ENCODE measurements at regions not wholly inside any gene's neighbourhood (a gene's known extent, or its start where the extent isn't known, plus 50 kb on each side); places are given as distances from the start of the nearest gene placed in this dataset.

DNA sequence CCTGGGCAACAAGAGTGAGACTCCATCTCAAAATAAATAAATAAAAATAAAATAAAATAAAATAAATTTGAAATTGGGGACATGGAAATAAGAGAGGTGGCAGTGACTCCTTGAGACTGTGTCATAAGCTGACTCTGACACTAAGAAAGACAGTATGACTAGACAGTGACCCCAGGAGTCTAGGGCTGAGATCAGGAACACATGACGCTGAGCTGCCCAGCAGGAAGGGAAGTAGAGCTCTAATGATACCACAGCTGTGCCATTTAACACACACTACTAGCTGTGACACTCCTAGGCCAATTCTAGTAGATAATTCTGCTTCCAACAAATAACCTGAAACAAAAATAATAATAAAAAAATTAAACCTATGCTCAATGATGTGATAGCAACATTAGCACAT lies 293.0 kb downstream of the SEC61B start:
- Histone ChIP-seq H3K4me1 (no peaks in the 10 kb centered on the region), H3K27me3 (no peaks in the 10 kb centered on the region), H3K27ac (no peak overlapping the region), H3K9me3 (no peaks in the 10 kb centered on the region), H3K36me3 (no peaks in the 10 kb centered on the region), H3K4me3 (no peak overlapping the region)
- TF ChIP-seq, protein P1, sequence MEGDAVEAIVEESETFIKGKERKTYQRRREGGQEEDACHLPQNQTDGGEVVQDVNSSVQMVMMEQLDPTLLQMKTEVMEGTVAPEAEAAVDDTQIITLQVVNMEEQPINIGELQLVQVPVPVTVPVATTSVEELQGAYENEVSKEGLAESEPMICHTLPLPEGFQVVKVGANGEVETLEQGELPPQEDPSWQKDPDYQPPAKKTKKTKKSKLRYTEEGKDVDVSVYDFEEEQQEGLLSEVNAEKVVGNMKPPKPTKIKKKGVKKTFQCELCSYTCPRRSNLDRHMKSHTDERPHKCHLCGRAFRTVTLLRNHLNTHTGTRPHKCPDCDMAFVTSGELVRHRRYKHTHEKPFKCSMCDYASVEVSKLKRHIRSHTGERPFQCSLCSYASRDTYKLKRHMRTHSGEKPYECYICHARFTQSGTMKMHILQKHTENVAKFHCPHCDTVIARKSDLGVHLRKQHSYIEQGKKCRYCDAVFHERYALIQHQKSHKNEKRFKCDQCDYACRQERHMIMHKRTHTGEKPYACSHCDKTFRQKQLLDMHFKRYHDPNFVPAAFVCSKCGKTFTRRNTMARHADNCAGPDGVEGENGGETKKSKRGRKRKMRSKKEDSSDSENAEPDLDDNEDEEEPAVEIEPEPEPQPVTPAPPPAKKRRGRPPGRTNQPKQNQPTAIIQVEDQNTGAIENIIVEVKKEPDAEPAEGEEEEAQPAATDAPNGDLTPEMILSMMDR (IDR thresholded peaks at IDR 0.05): no peak
- no peak for DNase-seq
- intact Hi-C loops (cut with DNase I; ENCODE audit: low total_unique reads): no loop called here

DNA sequence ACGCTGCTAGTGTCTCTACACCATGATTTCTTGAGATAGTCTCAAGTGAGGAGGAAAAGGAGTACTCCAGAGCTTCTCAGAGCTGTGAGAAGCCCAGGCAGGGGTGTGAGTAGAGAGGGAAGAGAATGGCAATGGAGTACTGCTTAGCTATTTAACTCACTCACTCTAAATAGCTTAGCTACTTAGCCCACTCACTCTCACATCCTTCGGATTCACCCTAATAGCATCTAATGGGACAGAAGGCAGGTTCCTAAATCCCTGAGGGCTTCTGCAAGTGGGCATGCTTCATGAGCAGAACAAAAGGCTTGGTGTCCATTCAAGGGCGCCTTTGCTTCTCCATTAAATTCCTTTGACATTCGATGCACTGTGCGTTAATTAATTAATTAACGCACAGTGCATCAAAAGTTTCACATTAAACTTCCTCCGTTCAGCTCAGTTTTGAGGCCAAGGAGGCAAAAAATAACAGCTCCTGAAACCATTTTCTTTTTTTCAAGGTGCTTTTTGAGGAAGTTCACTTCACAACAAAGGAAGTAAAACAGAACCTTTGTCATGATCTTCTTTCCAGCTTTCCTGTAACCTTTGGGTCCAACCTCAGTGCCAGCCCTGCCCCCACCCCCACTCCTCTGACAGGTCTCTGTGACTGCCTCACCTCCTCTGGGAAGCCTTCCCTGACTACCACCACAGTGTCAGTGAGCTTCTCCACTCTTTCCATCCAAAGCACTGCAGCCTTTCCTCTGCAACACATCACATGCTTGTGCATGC lies 294.0 kb downstream of the SEC61B start:
- no peaks in the 10 kb centered on the region for H3K36me3 ChIP-seq
- intact Hi-C loops (cut with DNase I; ENCODE audit: low total_unique reads): no loop called here
- DNase-seq: no peak
- H3K4me3 ChIP-seq: no peak overlapping the region
- H3K27me3 ChIP-seq: no peaks in the 10 kb centered on the region
- H3K9me3 ChIP-seq: no peaks in the 10 kb centered on the region
- no peak overlapping the region for H3K27ac ChIP-seq
- TF ChIP-seq, protein P1 (IDR thresholded peaks at IDR 0.05): no peak
- no peaks in the 10 kb centered on the region for H3K4me1 ChIP-seq

DNA sequence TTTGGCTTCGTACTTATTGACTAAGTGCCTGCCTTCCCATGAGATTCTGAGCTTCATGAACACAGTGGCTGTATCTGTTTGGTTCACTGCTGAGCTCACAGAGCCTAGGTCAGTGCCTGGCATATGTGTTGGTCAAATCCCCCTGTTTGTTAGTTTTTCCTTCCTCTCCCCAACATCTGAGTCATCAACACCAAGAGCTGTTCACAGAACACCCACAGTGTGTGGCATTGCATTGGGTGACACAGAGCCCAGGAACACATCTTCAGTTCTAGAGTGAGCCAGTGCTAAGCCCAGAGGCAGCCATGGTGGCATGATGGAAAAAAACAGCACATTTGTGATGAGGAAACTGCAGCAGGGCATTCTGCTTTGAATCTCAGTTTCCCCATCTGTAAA lies 294.6 kb downstream of the SEC61B start:
- Histone ChIP-seq H3K27me3 (no peaks in the 10 kb centered on the region), H3K9me3 (no peaks in the 10 kb centered on the region), H3K27ac (no peak overlapping the region), H3K4me3 (no peak overlapping the region), H3K36me3 (no peaks in the 10 kb centered on the region), H3K4me1 (no peaks in the 10 kb centered on the region)
- no peak for DNase-seq
- TF ChIP-seq, protein P1 (IDR thresholded peaks at IDR 0.05): no peak
- intact Hi-C loops (cut with DNase I; ENCODE audit: low total_unique reads): no loop called here

DNA sequence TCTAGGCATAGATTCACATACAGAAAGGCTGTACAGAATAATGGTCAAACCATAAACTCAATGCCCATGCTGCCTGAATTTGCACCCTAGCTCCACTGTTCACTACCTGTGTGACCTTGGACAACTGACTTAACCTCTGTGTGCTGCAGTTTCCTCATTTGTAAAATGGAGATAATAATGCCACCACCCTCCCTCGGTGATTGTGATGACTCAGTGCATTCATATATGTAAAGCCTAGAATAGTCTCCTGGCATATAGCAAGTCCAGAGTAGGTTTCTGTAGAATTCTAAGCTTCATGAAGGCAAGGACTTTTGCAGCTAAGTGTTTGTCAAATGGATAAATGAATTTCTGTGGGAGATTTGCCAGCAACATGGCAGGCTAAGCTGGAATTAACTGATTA lies 297.8 kb upstream of the NR4A3 start:
- Histone ChIP-seq H3K4me1 (no peaks in the 10 kb centered on the region), H3K4me3 (no peak overlapping the region), H3K27ac (no peak overlapping the region), H3K9me3 (no peaks in the 10 kb centered on the region), H3K36me3 (no peaks in the 10 kb centered on the region), H3K27me3 (no peaks in the 10 kb centered on the region)
- intact Hi-C loops (cut with DNase I; ENCODE audit: low total_unique reads): no loop called here
- no peak for DNase-seq
- TF ChIP-seq, protein P1 (IDR thresholded peaks at IDR 0.05): no peak

DNA sequence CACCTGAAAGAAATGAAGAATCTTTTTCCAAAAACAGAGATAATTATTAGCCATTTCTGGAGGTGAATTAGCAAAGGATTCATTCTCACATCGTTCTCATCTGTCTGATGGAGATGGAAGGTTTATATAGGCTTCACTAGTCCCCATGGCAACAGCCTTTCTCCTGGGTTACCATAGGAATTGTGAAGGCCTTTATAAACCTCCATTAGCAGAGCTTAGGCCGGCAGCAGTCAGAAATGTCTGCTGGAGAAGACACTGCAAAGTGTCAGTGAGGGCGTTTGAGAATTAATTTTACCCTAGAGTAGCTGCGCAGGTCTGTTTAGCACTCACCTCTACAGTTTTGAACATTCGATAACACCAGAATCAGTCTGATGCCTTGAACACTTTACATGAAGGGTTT lies 290.4 kb upstream of the NR4A3 start:
- H3K36me3 ChIP-seq: no peaks in the 10 kb centered on the region
- no peak overlapping the region for H3K27ac ChIP-seq
- H3K4me1 ChIP-seq: no peaks in the 10 kb centered on the region
- no peak overlapping the region for H3K4me3 ChIP-seq
- H3K9me3 ChIP-seq: no peaks in the 10 kb centered on the region
- intact Hi-C loops (cut with DNase I; ENCODE audit: low total_unique reads): no loop called here
- no peaks in the 10 kb centered on the region for H3K27me3 ChIP-seq
- no peak for DNase-seq
- TF ChIP-seq, protein P1 (IDR thresholded peaks at IDR 0.05): no peak

DNA sequence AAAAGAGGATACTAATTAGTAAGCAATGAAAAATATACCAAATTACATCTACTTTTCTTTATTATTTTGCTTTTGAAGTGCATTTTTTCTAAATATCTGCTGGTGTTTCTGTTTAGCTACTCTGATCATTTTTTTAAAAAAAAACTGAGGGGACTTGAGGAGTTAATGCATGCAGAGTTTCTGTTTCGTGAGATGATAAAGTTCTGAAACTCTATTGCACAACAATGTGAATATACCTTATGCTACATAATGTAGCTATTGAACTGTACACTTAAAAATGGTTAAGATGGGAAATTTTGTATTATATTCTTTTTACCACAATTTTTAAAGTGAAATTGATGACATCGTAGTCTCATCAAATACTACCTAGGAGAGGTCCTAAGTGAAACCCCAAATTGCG lies 288.3 kb upstream of the NR4A3 start:
- no peak overlapping the region for H3K4me3 ChIP-seq
- H3K9me3 ChIP-seq: no peaks in the 10 kb centered on the region
- DNase-seq: no peak
- TF ChIP-seq, protein P1 (IDR thresholded peaks at IDR 0.05): no peak
- H3K27ac ChIP-seq: no peak overlapping the region
- intact Hi-C loops (cut with DNase I; ENCODE audit: low total_unique reads): no loop called here
- no peaks in the 10 kb centered on the region for H3K27me3 ChIP-seq
- no peaks in the 10 kb centered on the region for H3K4me1 ChIP-seq
- H3K36me3 ChIP-seq: no peaks in the 10 kb centered on the region

All from tibial artery (tissue), 4 donors.